Adrenal gland (tissue), 9 donors: ENCODE measurements at regions not wholly inside any gene's neighbourhood (a gene's known extent, or its start where the extent isn't known, plus 50 kb on each side); places are given as distances from the start of the nearest gene placed in this dataset.

ENCODE experiments used
- DNase-seq, 7 donors: peaks; one replicate each; pipeline ENCODE4 v3.0.0-alpha.2; 2019 to 2020
- H3K27ac ChIP-seq, 5 donors: fragments of 200-600 bp; sonication (generic) in 4 of 5; 1 replicate in 3 of 5; 2 replicates in 2 of 5; pipeline versions ENCODE4 v1.5.1 to v1.8.0; 2016 to 2020; ENCODE audit warnings: mild to moderate bottlenecking in 1 of 5
- H3K27me3 ChIP-seq: fragments of 200-600 bp; 2 replicates; pipeline ENCODE4 v1.8.0; 2021
- H3K36me3 ChIP-seq, 2 donors: fragments of 200-600 bp; replicated peaks in 1 of 2; 1 replicate in 1 of 2; 2 replicates in 1 of 2; pipeline versions ENCODE4 v1.5.1 to v1.8.0; 2018 to 2022
- H3K4me1 ChIP-seq, 2 donors: fragments of 200-600 bp; replicated peaks in 1 of 2; 1 replicate in 1 of 2; 2 replicates in 1 of 2; pipeline versions ENCODE4 v1.5.1 to v1.8.0; 2018 to 2021
- H3K4me3 ChIP-seq, 4 donors: fragments of 200-600 bp; sonication (generic) in 3 of 4; one replicate each; pipeline ENCODE4 v1.5.1; 2016 to 2018
- H3K9me3 ChIP-seq, 3 donors: fragments of 200-600 bp; sonication (generic) in 1 of 3; replicated peaks in 1 of 3; 1 replicate in 2 of 3; 2 replicates in 1 of 3; pipeline versions ENCODE4 v1.5.1 to v1.8.0; 2016 to 2021
- CTCF ChIP-seq, 6 experiments: fragments of 450-650 bp in 4 of 6; fragments of 200-600 bp in 2 of 6; sonication (generic) in 1 of 6; IDR thresholded peaks; 1 replicate in 5 of 6; 2 replicates in 1 of 6; pipeline versions ENCODE4 v1.5.1 to v1.8.0; 2016 to 2021; ENCODE audit warnings: antibody characterized with exemption in 6 of 6, mild to moderate bottlenecking in 2 of 6, moderate library complexity in 1 of 6
- POLR2A ChIP-seq, 2 donors: fragments of 450-650 bp; IDR thresholded peaks; one replicate each; pipeline ENCODE4 v1.6.1; 2017; ENCODE audit warnings: antibody characterized with exemption in 2 of 2, mild to moderate bottlenecking in 2 of 2, moderate library complexity in 1 of 2
- WGBS, 4 donors: extraction: QIAGEN DNeasy Blood & Tissue Kit in 2 of 4; methylation state at CpG; one replicate each; pipeline versions ENCODE4 v1.1.5 to v1.1.7; 2013 to 2017; 5-methylcytosine and 5-hydroxymethylcytosine counted together
- intact Hi-C, 2 donors: fragments of 100-400 bp; cut with DNase I; formaldehyde crosslinking; loops; one replicate each; pipeline versions ENCODE4 v1.14.1 to v1.15.0; 2022 to 2023
- donor health status: healthy with polysubstance abuse.
- donor health status: Bipolar disorder and iron deficiency.
- donor health status: DM: yes; HTN: yes; CAD: no.
- donor health status: DM: no; HTN: no; CAD: no.
- donor health status: DM: no; HTN: no; CAD: no.

- Histone ChIP-seq H3K27me3 (no peaks in the 10 kb centered on the region), H3K4me3 (no peak overlapping the region), H3K9me3 (no peaks in the 10 kb centered on the region), H3K36me3 (no peaks in the 10 kb centered on the region), H3K27ac (no peak overlapping the region), H3K4me1 (no peaks in the 10 kb centered on the region)
- TF ChIP-seq POLR2A (IDR thresholded peaks at IDR 0.05) (no peak), CTCF (IDR thresholded peaks at IDR 0.05) (no peak)
- intact Hi-C loops: no loop called here
- WGBS, 4 donors: 93 to 100% (median 100%) methylated on average over 1 of the region's 1 CpG; no CpG with 5 or more reads in 1 of the 4 donors
- no peak for DNase-seq
Observed at GRCh38 chr6:93036835-93037234, 382.5 kb downstream of the EPHA7 start.

GRCh38 chr6:93035756-93036155, 383.6 kb downstream of the EPHA7 start:
- Histone ChIP-seq H3K4me3 (no peak overlapping the region), H3K36me3 (no peaks in the 10 kb centered on the region), H3K4me1 (no peaks in the 10 kb centered on the region), H3K27me3 (no peaks in the 10 kb centered on the region), H3K9me3 (no peaks in the 10 kb centered on the region), H3K27ac (no peak overlapping the region)
- no peak for TF ChIP-seq POLR2A (IDR thresholded peaks at IDR 0.05)
- no peak for TF ChIP-seq CTCF (IDR thresholded peaks at IDR 0.05)
- no peak for DNase-seq
- intact Hi-C loops: no loop called here

- WGBS, 4 donors: 69 to 80% (median 75%) methylated on average over 7 of the region's 7 CpGs
- intact Hi-C loops: no loop called here
- TF ChIP-seq POLR2A (IDR thresholded peaks at IDR 0.05) (no peak), CTCF (IDR thresholded peaks at IDR 0.05) (no peak)
Observed at GRCh38 chr6:93021235-93021915, 398.0 kb downstream of the EPHA7 start.

GRCh38 chr6:93017626-93018025, 401.7 kb downstream of the EPHA7 start:
- DNase-seq: no peak
- WGBS, 4 donors: 46 to 75% (median 54%) methylated on average over 1 of the region's 1 CpG
- H3K9me3 ChIP-seq: no peaks in the 10 kb centered on the region
- H3K36me3 ChIP-seq: no peaks in the 10 kb centered on the region
- TF ChIP-seq CTCF (IDR thresholded peaks at IDR 0.05) (no peak), POLR2A (IDR thresholded peaks at IDR 0.05) (no peak)
- no peaks in the 10 kb centered on the region for H3K27me3 ChIP-seq
- H3K27ac ChIP-seq: no peak overlapping the region
- H3K4me3 ChIP-seq: no peak overlapping the region
- intact Hi-C loops: no loop called here
- no peaks in the 10 kb centered on the region for H3K4me1 ChIP-seq

More at GRCh38 chr6:93021235-93021915, 398.0 kb downstream of the EPHA7 start:
- Histone ChIP-seq H3K4me3 (no peak overlapping the region), H3K27me3 (no peaks in the 10 kb centered on the region), H3K36me3 (no peaks in the 10 kb centered on the region), H3K27ac (no peak overlapping the region), H3K4me1 (no peaks in the 10 kb centered on the region), H3K9me3 (no peaks in the 10 kb centered on the region)
- DNase-seq: no peak
